HEK293 (cell line): ENCODE measurements at regions not wholly inside any gene's neighbourhood (a gene's known extent, or its start where the extent isn't known, plus 50 kb on each side); places are given as distances from the start of the nearest gene placed in this dataset.

Experiments
- CTCF ChIA-PET: fragments of 350-600 bp; formaldehyde crosslinking; extraction: SDS; loops from one replicate; lab custom pipeline; 2021; ENCODE audit warnings: antibody characterized with exemption; lab: Yijun Ruan, JAX
- POLR2A ChIA-PET: fragments of 300-600 bp; formaldehyde crosslinking; extraction: SDS; loops from one replicate; lab custom pipeline; 2020; ENCODE audit warnings: antibody characterized with exemption, inconsistent platforms; lab: Yijun Ruan, JAX
- H3K27ac ChIP-seq: fragments of 200-500 bp; sonication (Bioruptor generic); 2 replicates; pipeline ENCODE4 v1.5.1; 2014; ENCODE audit warnings: low read depth, low read length, control low read depth, inconsistent platforms; ENCODE audit errors: extremely low read depth
- H3K36me3 ChIP-seq, 2 experiments: fragments of 200-500 bp in 1 of 2; sonication (Bioruptor generic) in 1 of 2; 1 replicate in 1 of 2; 2 replicates in 1 of 2; pipeline ENCODE4 v1.5.1; 2014 to 2017; ENCODE audit warnings: inconsistent platforms in 2 of 2, low read length in 2 of 2; ENCODE audit not compliant: control insufficient read depth in 2 of 2, insufficient read depth in 1 of 2
- H3K4me1 ChIP-seq: fragments of 200-500 bp; sonication (Bioruptor generic); 2 replicates; pipeline ENCODE4 v1.5.1; 2014; ENCODE audit warnings: mild to moderate bottlenecking, low read length, inconsistent platforms; ENCODE audit not compliant: control insufficient read depth, insufficient read depth
- H3K4me3 ChIP-seq: 2 replicates; pipeline ENCODE4 v1.5.1; 2011; ENCODE audit warnings: low read depth, mild to moderate bottlenecking, control low read depth, low read length, moderate library complexity
- H3K9me3 ChIP-seq: fragments of 200-500 bp; sonication (Bioruptor generic); 2 replicates; pipeline ENCODE4 v1.5.1; 2014; ENCODE audit warnings: low read depth, low read length, inconsistent platforms; ENCODE audit not compliant: control insufficient read depth, insufficient read depth
- GLIS1 ChIP-seq: fragments of 450-650 bp; formaldehyde crosslinking; IDR thresholded peaks from 2 replicates; pipeline ENCODE4 v1.5.1; 2016; ENCODE audit warnings: missing biosample characterization, missing genetic modification characterization
- IKZF3 ChIP-seq: fragments of 450-650 bp; IDR thresholded peaks from 2 replicates; pipeline ENCODE4 v1.5.0; 2018; ENCODE audit warnings: missing biosample characterization, mild to moderate bottlenecking, missing genetic modification characterization, moderate library complexity
- SETDB1 ChIP-seq: IDR thresholded peaks from one replicate; pipeline ENCODE4 v1.6.1; 2017; ENCODE audit warnings: mild to moderate bottlenecking, low read length, moderate library complexity, mixed read lengths; ENCODE audit not compliant: insufficient read length
- TCF7L2 ChIP-seq: IDR thresholded peaks from 2 replicates; pipeline ENCODE4 v1.6.1; 2011; ENCODE audit warnings: low read depth, mild to moderate bottlenecking, inconsistent platforms, low read length, moderate library complexity, borderline replicate concordance
- ZBTB8A ChIP-seq: fragments of 450-650 bp; formaldehyde crosslinking; IDR thresholded peaks from 2 replicates; pipeline ENCODE4 v1.5.1; 2016; ENCODE audit warnings: missing biosample characterization, missing genetic modification characterization
- ZEB2 ChIP-seq: fragments of 450-650 bp; formaldehyde crosslinking; IDR thresholded peaks from 2 replicates; pipeline ENCODE4 v1.5.1; 2016; ENCODE audit warnings: missing biosample characterization, missing genetic modification characterization
- ZFP69B ChIP-seq: fragments of 450-650 bp; formaldehyde crosslinking; IDR thresholded peaks from 2 replicates; pipeline ENCODE4 v1.5.1; 2016; ENCODE audit warnings: missing biosample characterization, missing genetic modification characterization
- ZNF132 ChIP-seq: fragments of 450-650 bp; formaldehyde crosslinking; IDR thresholded peaks from 2 replicates; pipeline ENCODE4 v1.5.1; 2017; ENCODE audit warnings: missing biosample characterization, missing genetic modification characterization, borderline replicate concordance
- ZNF23 ChIP-seq: fragments of 450-650 bp; formaldehyde crosslinking; IDR thresholded peaks from 2 replicates; pipeline ENCODE4 v1.5.1; 2016; ENCODE audit warnings: missing biosample characterization, missing genetic modification characterization, borderline replicate concordance
- ZNF239 ChIP-seq: fragments of 450-650 bp; formaldehyde crosslinking; IDR thresholded peaks from 2 replicates; pipeline ENCODE4 v1.5.1; 2016; ENCODE audit warnings: missing biosample characterization, missing genetic modification characterization
- ZNF302 ChIP-seq: fragments of 450-650 bp; formaldehyde crosslinking; IDR thresholded peaks from 2 replicates; pipeline ENCODE4 v1.5.1; 2016; ENCODE audit warnings: missing biosample characterization, missing genetic modification characterization, low read depth
- ZNF529 ChIP-seq: fragments of 450-650 bp; formaldehyde crosslinking; IDR thresholded peaks from 2 replicates; pipeline ENCODE4 v1.5.1; 2017; ENCODE audit warnings: missing genetic modification characterization, missing biosample characterization; ENCODE audit not compliant: insufficient replicate concordance
- ZNF596 ChIP-seq: fragments of 450-650 bp; IDR thresholded peaks from 2 replicates; pipeline ENCODE4 v1.5.0; 2018; ENCODE audit warnings: missing biosample characterization, mild to moderate bottlenecking, missing genetic modification characterization, moderate library complexity
- ZNF776 ChIP-seq: fragments of 450-650 bp; formaldehyde crosslinking; IDR thresholded peaks from 2 replicates; pipeline ENCODE4 v1.5.0; 2017; ENCODE audit warnings: missing biosample characterization, missing genetic modification characterization, borderline replicate concordance
- ZNF843 ChIP-seq: fragments of 450-650 bp; formaldehyde crosslinking; IDR thresholded peaks from 2 replicates; pipeline ENCODE4 v1.5.1; 2016; ENCODE audit warnings: missing biosample characterization, missing genetic modification characterization
- ZXDB ChIP-seq: fragments of 450-650 bp; formaldehyde crosslinking; IDR thresholded peaks from 2 replicates; pipeline ENCODE4 v1.5.1; 2016; ENCODE audit warnings: missing biosample characterization, missing genetic modification characterization
- TF ChIP-seq, protein P1 (sequence below): fragments of 450-650 bp; formaldehyde crosslinking; IDR thresholded peaks from 2 replicates; pipeline ENCODE4 v1.5.1; 2016; ENCODE audit warnings: missing biosample characterization, missing genetic modification characterization, low read depth
- TF ChIP-seq, protein P2 (sequence below): fragments of 450-650 bp; formaldehyde crosslinking; IDR thresholded peaks from 2 replicates; pipeline ENCODE4 v1.5.1; 2016; ENCODE audit warnings: missing biosample characterization, missing genetic modification characterization
- TF ChIP-seq, protein P3 (sequence below): sonication (generic); formaldehyde crosslinking; IDR thresholded peaks from 2 replicates; pipeline ENCODE4 v1.8.1; 2022; ENCODE audit warnings: mild to moderate bottlenecking, moderate library complexity, missing genetic modification reagents
- TF ChIP-seq, protein P4 (sequence below): fragments of 450-650 bp; formaldehyde crosslinking; IDR thresholded peaks from 2 replicates; pipeline ENCODE4 v1.5.1; 2017; ENCODE audit warnings: missing biosample characterization, mild to moderate bottlenecking, missing genetic modification characterization, moderate library complexity
- TF ChIP-seq, protein P5 (sequence below): fragments of 450-650 bp; formaldehyde crosslinking; IDR thresholded peaks from 2 replicates; pipeline ENCODE4 v1.5.1; 2017; ENCODE audit warnings: missing biosample characterization, missing genetic modification characterization
- TF ChIP-seq, protein P6 (sequence below): fragments of 450-650 bp; formaldehyde crosslinking; IDR thresholded peaks from 2 replicates; pipeline ENCODE4 v1.5.1; 2016; ENCODE audit warnings: missing biosample characterization, missing genetic modification characterization
- TF ChIP-seq, protein P7 (sequence below): fragments of 450-650 bp; formaldehyde crosslinking; IDR thresholded peaks from 2 replicates; pipeline ENCODE4 v1.5.1; 2016; ENCODE audit warnings: missing biosample characterization, missing genetic modification characterization
- TF ChIP-seq, protein P8 (sequence below): fragments of 450-650 bp; formaldehyde crosslinking; IDR thresholded peaks from 2 replicates; pipeline ENCODE4 v1.5.1; 2016; ENCODE audit warnings: missing biosample characterization, missing genetic modification characterization

DNA sequence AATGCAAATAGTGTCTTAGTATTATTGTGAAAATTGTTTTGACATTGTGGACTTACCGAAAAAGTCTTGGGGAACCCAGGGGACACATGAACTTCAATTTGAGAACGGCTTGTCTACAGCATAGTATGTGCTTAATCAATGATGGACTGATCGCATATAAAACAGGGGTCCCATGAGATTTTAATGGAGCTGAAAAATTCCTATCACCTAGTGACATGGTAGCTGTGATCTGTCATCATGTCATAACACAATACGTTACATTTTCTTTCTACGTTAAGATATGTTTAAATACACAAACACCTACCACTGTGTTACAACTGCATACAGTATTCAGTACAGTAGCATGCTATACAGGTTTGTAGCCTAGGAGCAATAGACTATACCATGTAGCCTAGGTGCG is 153.3 kb upstream of the FOXD3 start (continued):
- TF ChIP-seq ZEB2 (tag by site-specific recombination) (no peak), ZNF302 (tag by site-specific recombination) (no peak), ZNF23 (tag by site-specific recombination) (no peak)
- TF ChIP-seq, protein P1, sequence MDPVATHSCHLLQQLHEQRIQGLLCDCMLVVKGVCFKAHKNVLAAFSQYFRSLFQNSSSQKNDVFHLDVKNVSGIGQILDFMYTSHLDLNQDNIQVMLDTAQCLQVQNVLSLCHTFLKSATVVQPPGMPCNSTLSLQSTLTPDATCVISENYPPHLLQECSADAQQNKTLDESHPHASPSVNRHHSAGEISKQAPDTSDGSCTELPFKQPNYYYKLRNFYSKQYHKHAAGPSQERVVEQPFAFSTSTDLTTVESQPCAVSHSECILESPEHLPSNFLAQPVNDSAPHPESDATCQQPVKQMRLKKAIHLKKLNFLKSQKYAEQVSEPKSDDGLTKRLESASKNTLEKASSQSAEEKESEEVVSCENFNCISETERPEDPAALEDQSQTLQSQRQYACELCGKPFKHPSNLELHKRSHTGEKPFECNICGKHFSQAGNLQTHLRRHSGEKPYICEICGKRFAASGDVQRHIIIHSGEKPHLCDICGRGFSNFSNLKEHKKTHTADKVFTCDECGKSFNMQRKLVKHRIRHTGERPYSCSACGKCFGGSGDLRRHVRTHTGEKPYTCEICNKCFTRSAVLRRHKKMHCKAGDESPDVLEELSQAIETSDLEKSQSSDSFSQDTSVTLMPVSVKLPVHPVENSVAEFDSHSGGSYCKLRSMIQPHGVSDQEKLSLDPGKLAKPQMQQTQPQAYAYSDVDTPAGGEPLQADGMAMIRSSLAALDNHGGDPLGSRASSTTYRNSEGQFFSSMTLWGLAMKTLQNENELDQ, result no peak
- TF ChIP-seq, protein P2, sequence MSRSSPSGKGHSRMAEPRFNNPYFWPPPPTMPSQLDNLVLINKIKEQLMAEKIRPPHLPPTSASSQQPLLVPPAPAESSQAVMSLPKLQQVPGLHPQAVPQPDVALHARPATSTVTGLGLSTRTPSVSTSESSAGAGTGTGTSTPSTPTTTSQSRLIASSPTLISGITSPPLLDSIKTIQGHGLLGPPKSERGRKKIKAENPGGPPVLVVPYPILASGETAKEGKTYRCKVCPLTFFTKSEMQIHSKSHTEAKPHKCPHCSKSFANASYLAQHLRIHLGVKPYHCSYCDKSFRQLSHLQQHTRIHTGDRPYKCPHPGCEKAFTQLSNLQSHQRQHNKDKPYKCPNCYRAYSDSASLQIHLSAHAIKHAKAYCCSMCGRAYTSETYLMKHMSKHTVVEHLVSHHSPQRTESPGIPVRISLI (tag by site-specific recombination), result no peak
- TF ChIP-seq, protein P3, sequence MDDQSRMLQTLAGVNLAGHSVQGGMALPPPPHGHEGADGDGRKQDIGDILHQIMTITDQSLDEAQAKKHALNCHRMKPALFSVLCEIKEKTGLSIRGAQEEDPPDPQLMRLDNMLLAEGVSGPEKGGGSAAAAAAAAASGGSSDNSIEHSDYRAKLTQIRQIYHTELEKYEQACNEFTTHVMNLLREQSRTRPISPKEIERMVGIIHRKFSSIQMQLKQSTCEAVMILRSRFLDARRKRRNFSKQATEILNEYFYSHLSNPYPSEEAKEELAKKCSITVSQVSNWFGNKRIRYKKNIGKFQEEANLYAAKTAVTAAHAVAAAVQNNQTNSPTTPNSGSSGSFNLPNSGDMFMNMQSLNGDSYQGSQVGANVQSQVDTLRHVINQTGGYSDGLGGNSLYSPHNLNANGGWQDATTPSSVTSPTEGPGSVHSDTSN (CRISPR knock-in tag), result no peak
- TF ChIP-seq, all 188 proteins: peak for 0

DNA sequence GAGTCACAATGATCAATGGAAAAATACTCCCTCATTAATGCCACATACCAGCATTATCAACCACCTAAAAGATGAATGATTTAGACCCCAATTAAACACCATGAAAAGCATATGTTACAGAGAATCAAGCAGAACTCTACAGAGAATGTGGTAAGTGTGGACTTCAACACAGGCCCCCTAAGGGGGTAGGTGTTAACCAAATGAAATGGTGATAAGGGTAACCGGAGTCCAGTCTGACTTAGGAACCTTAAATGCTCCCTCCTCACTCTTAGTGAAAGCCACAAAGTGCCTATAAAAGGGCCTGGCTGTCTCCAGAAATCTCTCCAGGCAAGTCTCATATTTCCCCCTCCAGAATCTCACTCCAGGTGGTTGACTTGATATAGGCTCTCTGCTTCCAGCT is 149.2 kb upstream of the FOXD3 start:
- H3K4me3 ChIP-seq, result no peak overlapping the region
- no peak overlapping the region for H3K27ac ChIP-seq
- ChIA-PET POLR2A (no interaction called here), CTCF (interaction anchor here (0.5 kb wide), 1 partner anchor 720 kb away, joined by 3 read pairs; no protein-coding TSS in a partner anchor)
- H3K9me3 ChIP-seq, result no peaks in the 10 kb centered on the region
- no peaks in the 10 kb centered on the region for H3K36me3 ChIP-seq
- peaks cover 5% of the 10 kb centered on the region; the same call in 1 of the 2 replicates for H3K4me1 ChIP-seq
- TF ChIP-seq ZNF776 (tag by site-specific recombination) (no peak), GLIS1 (tag by site-specific recombination) (peak; percentile 76), ZNF239 (no peak), ZNF596 (tag by site-specific recombination) (peak; percentile 78; the same call in 1 of the 2 replicates), IKZF3 (tag by site-specific recombination) (0 out of 2 replicates have a peak, but pooled peaks have one; percentile 27), ZFP69B (tag by site-specific recombination) (no peak), ZBTB8A (tag by site-specific recombination) (peak; percentile 49), ZXDB (tag by site-specific recombination) (peak; percentile 29; the same call in 1 of the 2 replicates), TCF7L2 (no peak), ZNF529 (no peak), SETDB1 (no peak), ZNF132 (tag by site-specific recombination) (no peak), ZNF843 (tag by site-specific recombination) (peak; percentile 86)
- TF ChIP-seq, protein P4, sequence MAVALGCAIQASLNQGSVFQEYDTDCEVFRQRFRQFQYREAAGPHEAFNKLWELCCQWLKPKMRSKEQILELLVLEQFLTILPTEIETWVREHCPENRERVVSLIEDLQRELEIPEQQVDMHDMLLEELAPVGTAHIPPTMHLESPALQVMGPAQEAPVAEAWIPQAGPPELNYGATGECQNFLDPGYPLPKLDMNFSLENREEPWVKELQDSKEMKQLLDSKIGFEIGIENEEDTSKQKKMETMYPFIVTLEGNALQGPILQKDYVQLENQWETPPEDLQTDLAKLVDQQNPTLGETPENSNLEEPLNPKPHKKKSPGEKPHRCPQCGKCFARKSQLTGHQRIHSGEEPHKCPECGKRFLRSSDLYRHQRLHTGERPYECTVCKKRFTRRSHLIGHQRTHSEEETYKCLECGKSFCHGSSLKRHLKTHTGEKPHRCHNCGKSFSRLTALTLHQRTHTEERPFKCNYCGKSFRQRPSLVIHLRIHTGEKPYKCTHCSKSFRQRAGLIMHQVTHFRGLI (tag by site-specific recombination), result no peak
- TF ChIP-seq, protein P5, sequence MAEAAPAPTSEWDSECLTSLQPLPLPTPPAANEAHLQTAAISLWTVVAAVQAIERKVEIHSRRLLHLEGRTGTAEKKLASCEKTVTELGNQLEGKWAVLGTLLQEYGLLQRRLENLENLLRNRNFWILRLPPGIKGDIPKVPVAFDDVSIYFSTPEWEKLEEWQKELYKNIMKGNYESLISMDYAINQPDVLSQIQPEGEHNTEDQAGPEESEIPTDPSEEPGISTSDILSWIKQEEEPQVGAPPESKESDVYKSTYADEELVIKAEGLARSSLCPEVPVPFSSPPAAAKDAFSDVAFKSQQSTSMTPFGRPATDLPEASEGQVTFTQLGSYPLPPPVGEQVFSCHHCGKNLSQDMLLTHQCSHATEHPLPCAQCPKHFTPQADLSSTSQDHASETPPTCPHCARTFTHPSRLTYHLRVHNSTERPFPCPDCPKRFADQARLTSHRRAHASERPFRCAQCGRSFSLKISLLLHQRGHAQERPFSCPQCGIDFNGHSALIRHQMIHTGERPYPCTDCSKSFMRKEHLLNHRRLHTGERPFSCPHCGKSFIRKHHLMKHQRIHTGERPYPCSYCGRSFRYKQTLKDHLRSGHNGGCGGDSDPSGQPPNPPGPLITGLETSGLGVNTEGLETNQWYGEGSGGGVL, result peak; percentile 78
- TF ChIP-seq, protein P6, sequence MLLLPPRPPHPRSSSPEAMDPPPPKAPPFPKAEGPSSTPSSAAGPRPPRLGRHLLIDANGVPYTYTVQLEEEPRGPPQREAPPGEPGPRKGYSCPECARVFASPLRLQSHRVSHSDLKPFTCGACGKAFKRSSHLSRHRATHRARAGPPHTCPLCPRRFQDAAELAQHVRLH (tag by site-specific recombination), result peak; percentile 97
- TF ChIP-seq, protein P7, sequence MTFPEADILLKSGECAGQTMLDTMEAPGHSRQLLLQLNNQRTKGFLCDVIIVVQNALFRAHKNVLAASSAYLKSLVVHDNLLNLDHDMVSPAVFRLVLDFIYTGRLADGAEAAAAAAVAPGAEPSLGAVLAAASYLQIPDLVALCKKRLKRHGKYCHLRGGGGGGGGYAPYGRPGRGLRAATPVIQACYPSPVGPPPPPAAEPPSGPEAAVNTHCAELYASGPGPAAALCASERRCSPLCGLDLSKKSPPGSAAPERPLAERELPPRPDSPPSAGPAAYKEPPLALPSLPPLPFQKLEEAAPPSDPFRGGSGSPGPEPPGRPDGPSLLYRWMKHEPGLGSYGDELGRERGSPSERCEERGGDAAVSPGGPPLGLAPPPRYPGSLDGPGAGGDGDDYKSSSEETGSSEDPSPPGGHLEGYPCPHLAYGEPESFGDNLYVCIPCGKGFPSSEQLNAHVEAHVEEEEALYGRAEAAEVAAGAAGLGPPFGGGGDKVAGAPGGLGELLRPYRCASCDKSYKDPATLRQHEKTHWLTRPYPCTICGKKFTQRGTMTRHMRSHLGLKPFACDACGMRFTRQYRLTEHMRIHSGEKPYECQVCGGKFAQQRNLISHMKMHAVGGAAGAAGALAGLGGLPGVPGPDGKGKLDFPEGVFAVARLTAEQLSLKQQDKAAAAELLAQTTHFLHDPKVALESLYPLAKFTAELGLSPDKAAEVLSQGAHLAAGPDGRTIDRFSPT, result peak; percentile 67
- TF ChIP-seq, protein P8, sequence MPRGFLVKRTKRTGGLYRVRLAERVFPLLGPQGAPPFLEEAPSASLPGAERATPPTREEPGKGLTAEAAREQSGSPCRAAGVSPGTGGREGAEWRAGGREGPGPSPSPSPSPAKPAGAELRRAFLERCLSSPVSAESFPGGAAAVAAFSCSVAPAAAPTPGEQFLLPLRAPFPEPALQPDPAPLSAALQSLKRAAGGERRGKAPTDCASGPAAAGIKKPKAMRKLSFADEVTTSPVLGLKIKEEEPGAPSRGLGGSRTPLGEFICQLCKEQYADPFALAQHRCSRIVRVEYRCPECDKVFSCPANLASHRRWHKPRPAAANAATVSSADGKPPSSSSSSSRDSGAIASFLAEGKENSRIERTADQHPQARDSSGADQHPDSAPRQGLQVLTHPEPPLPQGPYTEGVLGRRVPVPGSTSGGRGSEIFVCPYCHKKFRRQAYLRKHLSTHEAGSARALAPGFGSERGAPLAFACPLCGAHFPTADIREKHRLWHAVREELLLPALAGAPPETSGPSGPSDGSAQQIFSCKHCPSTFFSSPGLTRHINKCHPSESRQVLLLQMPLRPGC, result no peak
